ENCODE measurements at regions not wholly inside any gene's neighbourhood (a gene's known extent, or its start where the extent isn't known, plus 50 kb on each side); places are given as distances from the start of the nearest gene placed in this dataset.

DNA sequence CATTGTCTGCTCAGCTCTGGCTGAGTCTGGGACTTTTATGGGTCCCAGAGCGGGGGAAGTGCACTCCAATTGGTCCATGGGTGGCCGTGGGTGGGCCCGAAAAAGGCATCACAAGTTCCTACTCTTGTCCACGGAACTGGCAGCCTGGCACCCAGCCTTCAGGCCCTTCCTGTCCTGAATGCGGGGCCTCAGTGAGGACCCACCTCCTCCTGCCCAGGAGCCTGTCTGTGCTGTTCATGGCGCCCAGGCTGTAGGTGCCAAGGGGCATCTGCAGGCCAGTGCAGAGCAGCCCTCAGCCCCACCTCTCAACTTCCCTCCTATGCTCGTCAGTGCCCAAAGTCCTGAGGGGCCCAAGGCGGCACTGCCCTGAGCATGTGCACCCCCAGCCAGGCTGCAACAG lies 411.7 kb upstream of the KIRREL3 start:
- TF ChIP-seq, protein P1, sequence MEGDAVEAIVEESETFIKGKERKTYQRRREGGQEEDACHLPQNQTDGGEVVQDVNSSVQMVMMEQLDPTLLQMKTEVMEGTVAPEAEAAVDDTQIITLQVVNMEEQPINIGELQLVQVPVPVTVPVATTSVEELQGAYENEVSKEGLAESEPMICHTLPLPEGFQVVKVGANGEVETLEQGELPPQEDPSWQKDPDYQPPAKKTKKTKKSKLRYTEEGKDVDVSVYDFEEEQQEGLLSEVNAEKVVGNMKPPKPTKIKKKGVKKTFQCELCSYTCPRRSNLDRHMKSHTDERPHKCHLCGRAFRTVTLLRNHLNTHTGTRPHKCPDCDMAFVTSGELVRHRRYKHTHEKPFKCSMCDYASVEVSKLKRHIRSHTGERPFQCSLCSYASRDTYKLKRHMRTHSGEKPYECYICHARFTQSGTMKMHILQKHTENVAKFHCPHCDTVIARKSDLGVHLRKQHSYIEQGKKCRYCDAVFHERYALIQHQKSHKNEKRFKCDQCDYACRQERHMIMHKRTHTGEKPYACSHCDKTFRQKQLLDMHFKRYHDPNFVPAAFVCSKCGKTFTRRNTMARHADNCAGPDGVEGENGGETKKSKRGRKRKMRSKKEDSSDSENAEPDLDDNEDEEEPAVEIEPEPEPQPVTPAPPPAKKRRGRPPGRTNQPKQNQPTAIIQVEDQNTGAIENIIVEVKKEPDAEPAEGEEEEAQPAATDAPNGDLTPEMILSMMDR (IDR thresholded peaks at IDR 0.05), result no peak
- TF ChIP-seq EP300 (IDR thresholded peaks at IDR 0.05), result no peak
- TF ChIP-seq POLR2AphosphoS5 (IDR thresholded peaks at IDR 0.05), result no peak
- no peak for TF ChIP-seq POLR2A (IDR thresholded peaks at IDR 0.05)

Data from suprapubic skin (tissue), 4 donors.